Breast epithelium (tissue), 3 donors: ENCODE measurements at regions not wholly inside any gene's neighbourhood (a gene's known extent, or its start where the extent isn't known, plus 50 kb on each side); places are given as distances from the start of the nearest gene placed in this dataset.

Source experiments
- POLR2A ChIP-seq: fragments of 450-650 bp; IDR thresholded peaks from one replicate; pipeline ENCODE4 v1.6.1; 2016; ENCODE audit warnings: antibody characterized with exemption, mild to moderate bottlenecking, moderate library complexity
- POLR2AphosphoS5 ChIP-seq, 3 donors: sonication (generic); formaldehyde crosslinking; IDR thresholded peaks; one replicate each; pipeline ENCODE4 v1.6.1; 2017; ENCODE audit warnings: antibody characterized with exemption in 3 of 3
- TF ChIP-seq, protein P1 (sequence below), 3 donors: fragments of 450-650 bp; IDR thresholded peaks; one replicate each; pipeline ENCODE4 v1.5.1; 2016 to 2017; ENCODE audit warnings: antibody characterized with exemption in 3 of 3, mild to moderate bottlenecking in 3 of 3, moderate library complexity in 3 of 3

DNA sequence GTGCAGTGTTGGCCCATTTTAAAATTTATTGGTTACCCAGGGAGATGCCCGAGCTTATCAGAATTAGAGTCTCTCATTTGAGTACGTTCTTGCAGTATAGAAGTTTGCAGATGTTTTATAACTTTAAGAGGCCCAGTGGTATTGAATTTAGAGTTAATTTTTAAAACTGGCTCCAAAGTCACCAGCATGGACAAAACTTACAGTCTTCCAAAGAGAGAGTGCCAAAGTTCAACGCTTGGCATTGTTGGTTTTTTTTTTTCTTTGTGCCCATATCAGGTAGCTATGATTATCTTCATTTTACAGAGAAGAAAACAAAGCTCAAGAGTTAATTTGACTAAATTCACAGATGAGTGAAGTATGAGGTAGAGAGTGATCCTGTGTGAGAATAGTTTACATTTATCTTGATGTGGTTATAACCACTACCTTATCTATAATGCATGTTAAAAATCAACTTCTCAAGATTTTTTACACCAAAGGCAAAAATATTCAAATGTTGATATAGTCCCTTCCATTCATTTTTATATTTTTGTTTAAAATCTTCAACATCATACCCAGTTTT is 273.7 kb upstream of the DMRT1 start:
- TF ChIP-seq, protein P1, sequence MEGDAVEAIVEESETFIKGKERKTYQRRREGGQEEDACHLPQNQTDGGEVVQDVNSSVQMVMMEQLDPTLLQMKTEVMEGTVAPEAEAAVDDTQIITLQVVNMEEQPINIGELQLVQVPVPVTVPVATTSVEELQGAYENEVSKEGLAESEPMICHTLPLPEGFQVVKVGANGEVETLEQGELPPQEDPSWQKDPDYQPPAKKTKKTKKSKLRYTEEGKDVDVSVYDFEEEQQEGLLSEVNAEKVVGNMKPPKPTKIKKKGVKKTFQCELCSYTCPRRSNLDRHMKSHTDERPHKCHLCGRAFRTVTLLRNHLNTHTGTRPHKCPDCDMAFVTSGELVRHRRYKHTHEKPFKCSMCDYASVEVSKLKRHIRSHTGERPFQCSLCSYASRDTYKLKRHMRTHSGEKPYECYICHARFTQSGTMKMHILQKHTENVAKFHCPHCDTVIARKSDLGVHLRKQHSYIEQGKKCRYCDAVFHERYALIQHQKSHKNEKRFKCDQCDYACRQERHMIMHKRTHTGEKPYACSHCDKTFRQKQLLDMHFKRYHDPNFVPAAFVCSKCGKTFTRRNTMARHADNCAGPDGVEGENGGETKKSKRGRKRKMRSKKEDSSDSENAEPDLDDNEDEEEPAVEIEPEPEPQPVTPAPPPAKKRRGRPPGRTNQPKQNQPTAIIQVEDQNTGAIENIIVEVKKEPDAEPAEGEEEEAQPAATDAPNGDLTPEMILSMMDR (IDR thresholded peaks at IDR 0.05): no peak
- TF ChIP-seq POLR2AphosphoS5 (IDR thresholded peaks at IDR 0.05): no peak
- TF ChIP-seq POLR2A: no peak
